Neuronal stem cell (in vitro differentiated cells): ENCODE measurements at regions not wholly inside any gene's neighbourhood (a gene's known extent, or its start where the extent isn't known, plus 50 kb on each side); places are given as distances from the start of the nearest gene placed in this dataset.

Experiments
- DNase-seq: peaks from one replicate; pipeline ENCODE4 v3.0.0-alpha.2; 2013; ENCODE audit warnings: low spot score
- H2AFZ ChIP-seq: one replicate; pipeline ENCODE4 v1.6.1; 2013; ENCODE audit warnings: mild to moderate bottlenecking, low read length, inconsistent platforms
- H2AK5ac ChIP-seq: 2 replicates; pipeline ENCODE4 v1.6.1; 2013; ENCODE audit warnings: low read depth, mild to moderate bottlenecking, inconsistent platforms, low read length, moderate library complexity, mixed read lengths
- H2BK120ac ChIP-seq: 2 replicates; pipeline ENCODE4 v1.6.1; 2013; ENCODE audit warnings: low read depth, mild to moderate bottlenecking, inconsistent platforms, low read length, moderate library complexity, mixed read lengths
- H2BK12ac ChIP-seq: one replicate; pipeline ENCODE4 v1.6.1; 2013; ENCODE audit warnings: low read length, inconsistent platforms
- H2BK15ac ChIP-seq: 2 replicates; pipeline ENCODE4 v1.6.1; 2013; ENCODE audit warnings: mild to moderate bottlenecking, low read length, inconsistent platforms, mixed read lengths
- H2BK5ac ChIP-seq: one replicate; pipeline ENCODE4 v1.6.1; 2013; ENCODE audit warnings: inconsistent platforms, mild to moderate bottlenecking, low read length, moderate library complexity
- H3K14ac ChIP-seq: one replicate; pipeline ENCODE4 v1.6.1; 2013; ENCODE audit warnings: low read length, inconsistent platforms
- H3K18ac ChIP-seq: 2 replicates; pipeline ENCODE4 v1.6.1; 2013; ENCODE audit warnings: low read length, inconsistent platforms
- H3K23ac ChIP-seq: 2 replicates; pipeline ENCODE4 v1.6.1; 2013; ENCODE audit warnings: low read depth, mild to moderate bottlenecking, mixed read lengths, low read length, inconsistent platforms; ENCODE audit not compliant: poor library complexity
- H3K27ac ChIP-seq: replicated peaks from 3 replicates; pipeline ENCODE4 v1.5.1; 2013; ENCODE audit warnings: low read length, inconsistent platforms
- H3K27me3 ChIP-seq, 3 experiments: 2 replicates each; pipeline ENCODE4 v1.6.1; 2013; ENCODE audit warnings: low read length in 3 of 3, mild to moderate bottlenecking in 2 of 3, inconsistent platforms in 1 of 3, low read depth in 1 of 3, mixed read lengths in 1 of 3, moderate library complexity in 1 of 3; ENCODE audit not compliant: control insufficient read depth in 3 of 3, insufficient read depth in 3 of 3
- H3K36me3 ChIP-seq, 2 donors: replicated peaks in 1 of 2; 2 replicates each; pipeline ENCODE4 v1.6.1; 2013; ENCODE audit warnings: low read length in 2 of 2; ENCODE audit not compliant: control insufficient read depth in 2 of 2, insufficient read depth in 2 of 2
- H3K4ac ChIP-seq: 2 replicates; pipeline ENCODE4 v1.6.1; 2013; ENCODE audit warnings: inconsistent platforms, mild to moderate bottlenecking, low read length, moderate library complexity
- H3K4me1 ChIP-seq, 2 donors: 1 replicate in 1 of 2; 2 replicates in 1 of 2; pipeline ENCODE4 v1.6.1; 2013; ENCODE audit warnings: low read length in 2 of 2, low read depth in 1 of 2; ENCODE audit not compliant: control insufficient read depth in 2 of 2, insufficient read depth in 1 of 2
- H3K4me2 ChIP-seq: one replicate; pipeline ENCODE4 v1.6.1; 2013; ENCODE audit warnings: mild to moderate bottlenecking, low read length, inconsistent platforms; ENCODE audit not compliant: insufficient read depth, poor library complexity, severe bottlenecking
- H3K4me3 ChIP-seq, 2 donors: 2 replicates each; pipeline ENCODE4 v1.5.1; 2013; ENCODE audit warnings: low read length in 2 of 2, mild to moderate bottlenecking in 2 of 2, inconsistent platforms in 1 of 2, moderate library complexity in 1 of 2
- H3K79me1 ChIP-seq: one replicate; pipeline ENCODE4 v1.6.1; 2013; ENCODE audit warnings: low read depth, mild to moderate bottlenecking, inconsistent platforms, low read length, moderate library complexity
- H3K9ac ChIP-seq: one replicate; pipeline ENCODE4 v1.6.1; 2013; ENCODE audit warnings: mild to moderate bottlenecking, low read depth, low read length, inconsistent platforms; ENCODE audit not compliant: poor library complexity
- H3K9me3 ChIP-seq, 2 donors: replicated peaks in 1 of 2; 2 replicates each; pipeline versions ENCODE3 to v1.6.1; 2013; ENCODE audit warnings: low read length in 2 of 2, mild to moderate bottlenecking in 2 of 2, inconsistent platforms in 1 of 2, low read depth in 1 of 2, mixed read lengths in 1 of 2, moderate library complexity in 1 of 2; ENCODE audit not compliant: control insufficient read depth in 2 of 2, insufficient read depth in 1 of 2
- H4K8ac ChIP-seq: one replicate; pipeline ENCODE4 v1.6.1; 2013; ENCODE audit warnings: low read depth, mild to moderate bottlenecking, inconsistent platforms, low read length, moderate library complexity
- H4K91ac ChIP-seq: one replicate; pipeline ENCODE4 v1.6.1; 2013; ENCODE audit warnings: low read length, low read depth, mild to moderate bottlenecking, inconsistent platforms; ENCODE audit not compliant: poor library complexity
- whole genome bisulfite sequencing, 2 donors: extraction: QIAGEN DNeasy Blood & Tissue Kit; methylation state at CpG; one replicate each; pipeline ENCODE4 v1.1.7; 2013; ENCODE audit warnings: missing lambda C conversion rate in 2 of 2, mixed read lengths in 1 of 2; ENCODE audit not compliant: insufficient read length in 2 of 2, insufficient replicate concordance in 1 of 2; ENCODE audit errors: extremely low coverage in 2 of 2; 5-methylcytosine and 5-hydroxymethylcytosine counted together

- DNase-seq: no peak
- Histone ChIP-seq H3K23ac (no peak overlapping the region), H3K14ac (no peak overlapping the region), H2AK5ac (no peak overlapping the region), H4K91ac (no peak overlapping the region), H2BK5ac (no peak overlapping the region), H3K4ac (no peak overlapping the region), H3K27me3 (no peaks in the 10 kb centered on the region), H2AFZ (no peak overlapping the region), H2BK15ac (no peak overlapping the region), H3K27ac (no peak overlapping the region), H3K9me3 (no peaks in the 10 kb centered on the region), H3K4me3 (no peak overlapping the region), H2BK12ac (no peak overlapping the region), H2BK120ac (no peak overlapping the region), H3K79me1 (no peaks in the 10 kb centered on the region), H3K4me1 (no peaks in the 10 kb centered on the region), H3K9ac (no peak overlapping the region), H3K4me2 (no peak overlapping the region), H4K8ac (no peak overlapping the region), H3K36me3 (no peaks in the 10 kb centered on the region), H3K18ac (no peak overlapping the region)
- WGBS, 2 donors: no CpG with 5 or more reads among the region's 1 CpG
These were observed 208.2 kb downstream of the TFEC start for GRCh38 chr7:115822380-115822779.

- Histone ChIP-seq H4K91ac (no peak overlapping the region), H3K36me3 (no peaks in the 10 kb centered on the region), H2AFZ (peak overlapping the region; percentile 35)
These were observed 214.1 kb downstream of the TFEC start for GRCh38 chr7:115816318-115816974.

GRCh38 chr7:115812794-115813193 is 217.8 kb downstream of the TFEC start:
- Histone ChIP-seq H4K91ac (no peak overlapping the region), H2BK5ac (no peak overlapping the region), H2BK15ac (no peak overlapping the region), H3K4ac (no peak overlapping the region), H3K4me3 (no peak overlapping the region), H2AK5ac (no peak overlapping the region), H3K9ac (no peak overlapping the region), H2BK12ac (no peak overlapping the region), H3K23ac (no peak overlapping the region), H3K9me3 (no peaks in the 10 kb centered on the region), H2AFZ (no peak overlapping the region), H3K4me1 (peaks cover 8 to 10% of the 10 kb centered on the region in 2 donors), H3K4me2 (no peak overlapping the region), H3K27me3 (no peaks in the 10 kb centered on the region), H3K36me3 (no peaks in the 10 kb centered on the region), H4K8ac (no peak overlapping the region), H3K18ac (no peak overlapping the region), H3K79me1 (no peaks in the 10 kb centered on the region), H2BK120ac (no peak overlapping the region), H3K27ac (peak overlapping the region; percentile 59), H3K14ac (no peak overlapping the region)
- peak; percentile 91 for DNase-seq
- no CpG with 5 or more reads among the region's 7 CpGs for WGBS, 2 donors

More at GRCh38 chr7:115816318-115816974, 214.1 kb downstream of the TFEC start:
- Histone ChIP-seq H2BK12ac (no peak overlapping the region), H3K18ac (no peak overlapping the region), H3K4me3 (no peak overlapping the region), H3K4me2 (no peak overlapping the region), H3K14ac (no peak overlapping the region), H2BK15ac (no peak overlapping the region), H3K79me1 (no peaks in the 10 kb centered on the region), H3K27me3 (no peaks in the 10 kb centered on the region), H3K4me1 (peaks cover 5 to 10% of the 10 kb centered on the region in 2 donors), H3K23ac (no peak overlapping the region), H3K4ac (no peak overlapping the region), H2BK120ac (no peak overlapping the region), H4K8ac (no peak overlapping the region), H2BK5ac (no peak overlapping the region), H3K9ac (no peak overlapping the region), H3K9me3 (no peaks in the 10 kb centered on the region), H3K27ac (no peak overlapping the region), H2AK5ac (no peak overlapping the region)
- no CpG with 5 or more reads among the region's 4 CpGs for WGBS, 2 donors
- no peak for DNase-seq

GRCh38 chr7:115805458-115805857 is 225.1 kb downstream of the TFEC start:
- Histone ChIP-seq H4K91ac (no peak overlapping the region), H3K4me1 (no peaks in the 10 kb centered on the region), H2AK5ac (no peak overlapping the region), H3K27me3 (no peaks in the 10 kb centered on the region), H4K8ac (no peak overlapping the region), H3K4me2 (no peak overlapping the region), H2AFZ (no peak overlapping the region), H2BK12ac (no peak overlapping the region), H2BK120ac (no peak overlapping the region), H3K4ac (no peak overlapping the region), H3K9me3 (no peaks in the 10 kb centered on the region), H3K9ac (no peak overlapping the region), H3K18ac (no peak overlapping the region), H3K27ac (no peak overlapping the region), H3K79me1 (no peaks in the 10 kb centered on the region), H2BK5ac (no peak overlapping the region), H3K4me3 (no peak overlapping the region), H2BK15ac (no peak overlapping the region), H3K36me3 (no peaks in the 10 kb centered on the region), H3K14ac (no peak overlapping the region), H3K23ac (no peak overlapping the region)
- no peak for DNase-seq
- no CpG with 5 or more reads among the region's 8 CpGs for WGBS, 2 donors
